Kidney (tissue), 13 donors: ENCODE measurements at regions not wholly inside any gene's neighbourhood (a gene's known extent, or its start where the extent isn't known, plus 50 kb on each side); places are given as distances from the start of the nearest gene placed in this dataset.

Experiments used
- DNase-seq, 5 donors: peaks; one replicate each; pipeline ENCODE4 v3.0.0-alpha.2; 2013 to 2020
- FAIRE-seq: peaks from 2 replicates; lab custom pipeline; 2012; peaks lifted over from hg19 to GRCh38; lab: Jason Lieb, UNC
- H3K27ac ChIP-seq, 2 donors: one replicate each; pipeline ENCODE4 v1.7.0; 2013; ENCODE audit warnings: low read depth in 2 of 2, low read length in 2 of 2, inconsistent platforms in 1 of 2
- H3K27me3 ChIP-seq: one replicate; pipeline ENCODE4 v1.7.1; 2013; ENCODE audit warnings: low read length, inconsistent platforms; ENCODE audit not compliant: control insufficient read depth, insufficient read depth
- H3K36me3 ChIP-seq, 3 donors: one replicate each; pipeline versions ENCODE4 v1.7.0 to v1.7.1; 2013; ENCODE audit warnings: low read length in 3 of 3, control low read depth in 1 of 3, inconsistent platforms in 1 of 3; ENCODE audit not compliant: insufficient read depth in 3 of 3, control insufficient read depth in 2 of 3
- H3K4me1 ChIP-seq, 3 donors: one replicate each; pipeline versions ENCODE4 v1.7.0 to v1.7.1; 2013; ENCODE audit warnings: low read length in 3 of 3, inconsistent platforms in 1 of 3, low read depth in 1 of 3; ENCODE audit not compliant: control insufficient read depth in 2 of 3, insufficient read depth in 2 of 3
- H3K4me3 ChIP-seq, 3 donors: one replicate each; pipeline versions ENCODE4 v1.7.0 to v1.8.1; 2013; ENCODE audit warnings: low read length in 3 of 3, control low read depth in 1 of 3, inconsistent platforms in 1 of 3
- H3K9ac ChIP-seq, 3 donors: one replicate each; pipeline versions ENCODE4 v1.7.0 to v1.7.1; 2013; ENCODE audit warnings: low read length in 3 of 3, control low read depth in 1 of 3, inconsistent platforms in 1 of 3
- H3K9me3 ChIP-seq, 3 donors: one replicate each; pipeline versions ENCODE4 v1.7.0 to v1.7.1; 2013; ENCODE audit warnings: low read length in 3 of 3, control low read depth in 1 of 3, inconsistent platforms in 1 of 3; ENCODE audit not compliant: control insufficient read depth in 2 of 3, insufficient read depth in 1 of 3
- CTCF ChIP-seq: IDR thresholded peaks from 3 replicates; pipeline ENCODE4 v1.5.1; 2012; ENCODE audit warnings: mild to moderate bottlenecking, moderate library complexity, borderline replicate concordance; ENCODE audit not compliant: insufficient read depth; ENCODE audit errors: extremely low read depth
- intact Hi-C: fragments of 100-400 bp; cut with DNase I; formaldehyde crosslinking; loops from one replicate; pipeline ENCODE4 v1.11.1; 2022
- donor health status: control.
- donor health status: control.
- donor health status: control.
- donor health status: control.
- donor health status: control.
- donor health status: DM: yes; HTN: yes; CAD: no.
- donor health status: Normal renal cell carcinoma (clear cell type).

DNA sequence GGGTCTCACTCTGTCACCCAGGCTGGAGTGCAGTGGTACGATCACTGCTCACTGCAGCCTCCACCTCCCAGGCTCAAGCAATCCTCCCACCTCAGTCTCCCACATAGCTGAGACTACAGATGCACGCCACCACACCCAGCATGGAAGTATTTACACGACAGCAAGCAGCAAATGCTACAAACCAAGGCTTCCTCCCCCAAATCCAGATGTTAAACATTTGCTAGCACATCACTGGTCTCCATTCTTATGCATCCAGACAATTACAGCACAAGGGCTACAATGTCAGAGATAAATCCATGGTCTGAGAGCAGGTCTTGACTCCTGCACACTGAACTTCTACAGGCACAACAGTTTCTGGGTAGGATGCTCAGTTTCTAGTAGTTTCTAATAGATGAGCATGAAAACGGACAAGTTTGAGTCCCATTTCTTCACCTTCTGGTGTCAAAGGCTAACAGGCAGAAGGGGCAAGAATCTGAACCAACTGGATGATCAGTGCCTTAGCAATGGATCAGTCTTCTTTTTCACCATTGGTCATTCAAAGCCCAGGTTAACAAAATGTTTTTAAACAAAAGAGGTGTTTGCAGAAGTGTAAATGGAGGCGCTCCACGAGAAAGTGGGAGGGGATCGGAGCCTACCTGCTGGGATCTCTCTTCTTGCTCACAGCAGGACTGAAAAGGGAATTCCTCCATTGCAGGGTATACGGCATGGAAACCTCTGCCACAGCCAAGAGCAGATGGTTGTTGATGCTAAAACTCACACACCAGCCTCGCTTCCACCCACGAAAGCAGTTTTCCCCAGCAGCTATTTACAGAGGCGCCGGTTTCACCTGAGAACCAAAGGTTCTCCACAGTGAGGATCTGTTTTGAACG, 135.0 kb upstream of the ARL4C start:
- no peak for FAIRE-seq
- intact Hi-C loops: no loop called here
- H3K4me3 ChIP-seq: no peak overlapping the region

GRCh38 chr2:234630801-234631261, 133.9 kb upstream of the ARL4C start:
- H3K9me3 ChIP-seq: no peaks in the 10 kb centered on the region
- no peak for TF ChIP-seq CTCF
- peaks cover 0 to 7% (median 2%) of the 10 kb centered on the region in 3 donors for H3K4me1 ChIP-seq
- H3K9ac ChIP-seq: no peak overlapping the region
- peak overlapping the region in 1 of 2 donors; percentile 23 for H3K27ac ChIP-seq
- FAIRE-seq: no peak
- no peaks in the 10 kb centered on the region for H3K36me3 ChIP-seq
- intact Hi-C loops: no loop called here
- DNase-seq: peak in 3 of 5 donors; percentile 71 to 83 (median 74)
- no peaks in the 10 kb centered on the region for H3K27me3 ChIP-seq
- peak overlapping the region in 1 of 3 donors; percentile 21 for H3K4me3 ChIP-seq

More for the DNA sequence above, 135.0 kb upstream of the ARL4C start:
- TF ChIP-seq CTCF: no peak
- Histone ChIP-seq H3K27me3 (no peaks in the 10 kb centered on the region), H3K9me3 (no peaks in the 10 kb centered on the region), H3K9ac (no peak overlapping the region), H3K4me1 (peaks cover 0 to 7% (median 2%) of the 10 kb centered on the region in 3 donors), H3K27ac (peak overlapping the region in 1 of 2 donors; percentile 29), H3K36me3 (no peaks in the 10 kb centered on the region)
- peak in 1 of 5 donors; percentile 16 for DNase-seq

GRCh38 chr2:234629596-234629995, 132.7 kb upstream of the ARL4C start:
- no peak overlapping the region for H3K9ac ChIP-seq
- no peak overlapping the region for H3K4me3 ChIP-seq
- no peak for TF ChIP-seq CTCF
- peaks cover 0 to 7% (median 2%) of the 10 kb centered on the region in 3 donors for H3K4me1 ChIP-seq
- no peaks in the 10 kb centered on the region for H3K9me3 ChIP-seq
- FAIRE-seq: no peak
- H3K27ac ChIP-seq: no peak overlapping the region
- no peaks in the 10 kb centered on the region for H3K27me3 ChIP-seq
- intact Hi-C loops: no loop called here
- DNase-seq: peak in 1 of 5 donors; percentile 19
- no peaks in the 10 kb centered on the region for H3K36me3 ChIP-seq
